NCI-H526 treated with DMSO at 0.1 percent for 48 hours (cell line): ENCODE measurements at regions not wholly inside any gene's neighbourhood (a gene's known extent, or its start where the extent isn't known, plus 50 kb on each side); places are given as distances from the start of the nearest gene placed in this dataset.

Experiments used
- DNase-seq: peaks from one replicate; lab custom pipeline; 2025; lab: John Stamatoyannopoulos, UW

DNA sequence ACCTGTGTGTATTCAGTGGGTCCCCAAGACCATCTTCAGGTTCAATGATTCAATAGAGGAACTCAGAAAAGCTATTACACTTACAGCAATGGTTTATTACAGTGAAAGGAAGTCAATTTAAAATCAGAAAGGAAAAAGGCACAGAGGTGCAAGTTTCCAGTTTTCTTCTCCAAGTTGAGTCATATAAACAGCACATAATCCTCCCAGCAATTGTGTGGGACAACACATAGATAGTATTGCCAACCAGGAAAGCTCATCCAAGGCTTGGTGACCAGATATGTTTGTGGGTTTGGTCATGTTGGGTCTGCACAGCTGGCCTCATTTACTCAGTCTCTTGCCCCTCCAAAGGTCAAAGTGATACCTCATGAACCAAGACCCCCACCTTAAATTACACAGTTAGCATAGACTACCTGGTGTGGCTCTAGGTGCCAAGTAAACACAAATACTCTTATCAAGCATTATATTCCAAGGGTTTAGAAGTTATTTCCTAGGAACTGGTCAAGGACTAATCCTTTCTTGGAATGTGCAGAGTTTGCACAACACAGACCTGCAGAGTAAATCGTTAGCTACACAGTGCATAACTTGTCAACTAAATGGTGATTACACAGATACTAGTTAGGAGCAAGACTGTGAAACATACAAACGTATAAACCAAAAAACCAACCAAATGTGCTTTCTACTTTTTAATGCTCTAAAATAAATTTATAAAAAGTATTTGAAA is 777.3 kb downstream of the PCDH18 start:
- DNase-seq, result no peak

- DNase-seq, result no peak
Measured at GRCh38 chr4:136751556-136751955, 780.7 kb downstream of the PCDH18 start.

DNA sequence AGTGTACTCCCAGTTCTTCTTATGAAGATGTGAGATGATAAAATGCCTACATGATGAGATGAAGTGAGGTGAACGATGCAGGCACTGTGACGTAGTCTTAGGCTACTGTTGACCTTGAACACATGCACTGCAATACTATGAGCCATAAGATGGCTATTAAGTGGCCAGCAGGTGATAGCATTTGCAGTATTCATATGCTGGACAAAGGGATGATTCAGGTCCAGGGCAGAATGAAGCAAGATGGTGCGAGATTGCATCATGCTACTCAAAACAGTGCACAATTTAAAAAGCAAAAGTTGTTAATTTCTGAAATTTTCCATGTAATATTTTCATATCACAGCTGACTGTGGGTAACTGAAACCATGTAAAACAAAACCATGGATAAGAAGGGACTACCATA is 781.4 kb downstream of the PCDH18 start:
- DNase-seq, result no peak

DNA sequence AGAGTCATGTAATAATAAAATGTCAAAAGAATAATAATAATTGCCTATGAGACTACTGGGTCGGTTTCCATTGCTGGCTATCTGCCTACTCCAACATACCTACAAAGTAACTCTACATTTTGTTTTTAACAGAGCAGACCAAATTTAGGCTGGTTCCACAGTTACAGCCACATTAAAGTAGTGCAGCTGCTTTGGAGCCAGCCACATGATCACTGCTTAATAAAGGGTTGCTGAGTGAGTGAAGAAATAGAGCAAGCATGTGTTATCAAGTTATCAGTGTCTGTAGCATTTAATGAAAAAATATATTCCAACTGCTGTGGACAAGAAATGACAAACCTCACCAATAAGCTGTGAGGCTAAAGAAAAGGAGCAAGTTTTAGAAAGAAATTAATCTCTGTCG is 782.3 kb downstream of the PCDH18 start:
- DNase-seq, result no peak

- DNase-seq, result no peak
Measured at GRCh38 chr4:136748773-136749172, 783.5 kb downstream of the PCDH18 start.

DNA sequence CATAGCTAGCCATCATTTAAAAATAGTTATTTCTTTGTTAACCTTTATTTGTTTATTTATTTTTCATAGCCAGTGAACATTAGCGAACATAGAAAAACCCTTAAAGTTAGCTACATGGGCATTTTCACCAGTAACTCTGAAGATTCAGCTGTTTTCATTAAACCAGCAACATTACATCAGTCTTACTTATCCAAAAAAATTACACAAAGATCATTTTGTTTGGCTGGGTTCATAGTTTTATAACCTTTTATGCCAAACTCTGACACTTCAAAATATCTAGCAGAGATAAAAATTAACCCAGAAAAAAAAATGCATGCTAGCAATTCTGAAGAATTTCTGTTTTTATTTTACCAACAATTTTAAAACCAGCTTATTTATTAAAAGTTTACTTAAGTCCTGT is 784.1 kb downstream of the PCDH18 start:
- no peak for DNase-seq

- DNase-seq, result no peak
Measured at GRCh38 chr4:136743238-136743637, 789.1 kb downstream of the PCDH18 start.

DNA sequence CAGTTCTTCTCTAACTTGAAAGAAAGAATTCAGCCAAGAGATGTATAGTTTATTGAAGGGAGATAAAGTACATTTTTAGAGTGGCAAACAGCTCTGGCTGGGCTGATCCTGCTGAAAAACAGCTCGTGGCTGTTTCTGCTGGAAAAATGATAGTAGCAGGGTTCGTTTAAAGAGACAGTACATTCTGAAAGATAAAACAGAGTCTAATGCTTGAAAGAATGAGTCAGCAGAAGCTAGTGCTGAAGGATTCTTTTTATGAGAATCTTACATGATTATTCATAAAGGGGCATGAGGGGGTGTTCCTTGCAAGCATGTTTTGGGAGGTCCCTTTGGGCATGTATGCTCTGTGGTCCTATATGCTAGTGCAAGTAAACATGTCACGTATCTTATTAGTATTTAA is 790.0 kb downstream of the PCDH18 start:
- DNase-seq, result no peak

- DNase-seq, result no peak
Measured at GRCh38 chr4:136741468-136741867, 790.8 kb downstream of the PCDH18 start.

DNA sequence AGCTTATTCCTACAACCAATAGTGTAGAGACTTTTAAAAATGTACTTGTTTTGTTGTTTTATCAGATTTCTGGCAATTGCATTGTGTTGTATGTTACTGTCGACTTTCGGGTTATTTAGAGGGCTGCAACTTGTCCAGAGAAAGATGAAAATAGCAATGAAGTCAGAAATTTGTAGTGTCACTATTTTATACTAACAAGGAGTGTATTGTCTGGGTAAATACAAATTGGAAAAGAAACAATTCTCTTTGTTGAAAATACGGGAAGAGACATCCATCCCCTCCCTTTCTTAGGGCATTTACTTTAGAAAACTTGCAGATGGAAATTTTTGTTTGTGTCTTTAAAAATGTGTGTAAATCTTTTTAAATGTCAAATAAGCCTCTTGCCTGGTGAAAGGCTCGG is 792.0 kb downstream of the PCDH18 start:
- no peak for DNase-seq

- DNase-seq, result no peak
Measured at GRCh38 chr4:136737066-136737465, 795.2 kb downstream of the PCDH18 start.

GRCh38 chr4:136731025-136731424 is 801.3 kb downstream of the PCDH18 start:
- DNase-seq, result no peak

GRCh38 chr4:136725286-136726081 is 806.8 kb downstream of the PCDH18 start:
- no peak for DNase-seq

- DNase-seq, result no peak
Measured at GRCh38 chr4:136713140-136713539, 819.2 kb downstream of the PCDH18 start.

- DNase-seq, result no peak
Measured at GRCh38 chr4:136709897-136710296, 822.4 kb downstream of the PCDH18 start.

DNA sequence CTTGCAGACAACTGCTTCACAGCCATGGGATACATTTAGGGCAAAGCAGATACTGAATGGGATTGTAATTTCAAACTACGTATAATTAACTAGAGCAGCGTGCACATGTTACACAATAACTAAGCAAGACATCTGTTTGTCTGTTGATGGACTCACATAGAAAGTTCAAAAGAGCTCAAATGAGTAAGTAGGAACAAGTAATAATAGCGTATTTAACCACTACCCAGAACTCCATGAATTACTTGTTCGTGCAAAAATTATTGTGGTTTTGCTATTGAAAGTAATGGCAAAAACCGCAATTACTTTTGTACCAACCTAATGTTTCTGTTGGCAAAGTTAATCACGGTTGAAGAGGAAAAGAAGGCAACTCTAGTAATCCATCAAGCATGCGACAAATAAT is 825.4 kb downstream of the PCDH18 start:
- DNase-seq, result no peak

- no peak for DNase-seq
Measured at GRCh38 chr4:136699905-136700304, 832.4 kb downstream of the PCDH18 start.

DNA sequence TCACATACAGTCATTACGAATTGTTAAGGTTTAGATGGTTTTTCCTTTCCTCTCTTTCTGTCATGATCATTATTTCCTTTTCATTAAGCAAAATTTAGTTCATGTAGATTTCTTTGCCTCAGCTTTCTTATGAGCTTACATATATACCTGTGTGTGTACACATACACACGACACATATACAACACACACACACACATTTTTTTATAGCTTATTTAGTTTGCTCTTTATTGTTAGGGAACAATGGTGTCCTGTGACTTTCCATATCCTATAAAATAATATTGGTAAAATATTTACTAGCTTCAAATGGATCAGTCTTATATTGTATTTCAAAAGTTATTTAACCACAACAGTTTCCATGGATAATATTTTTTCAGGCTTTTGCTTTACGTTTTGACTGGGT is 840.7 kb downstream of the PCDH18 start:
- DNase-seq, result no peak

GRCh38 chr4:136690360-136690759 is 841.9 kb downstream of the PCDH18 start:
- no peak for DNase-seq

- DNase-seq, result no peak
Measured at GRCh38 chr4:136687596-136687995, 844.7 kb downstream of the PCDH18 start.

GRCh38 chr4:136687118-136687517 is 845.2 kb downstream of the PCDH18 start:
- no peak for DNase-seq

DNA sequence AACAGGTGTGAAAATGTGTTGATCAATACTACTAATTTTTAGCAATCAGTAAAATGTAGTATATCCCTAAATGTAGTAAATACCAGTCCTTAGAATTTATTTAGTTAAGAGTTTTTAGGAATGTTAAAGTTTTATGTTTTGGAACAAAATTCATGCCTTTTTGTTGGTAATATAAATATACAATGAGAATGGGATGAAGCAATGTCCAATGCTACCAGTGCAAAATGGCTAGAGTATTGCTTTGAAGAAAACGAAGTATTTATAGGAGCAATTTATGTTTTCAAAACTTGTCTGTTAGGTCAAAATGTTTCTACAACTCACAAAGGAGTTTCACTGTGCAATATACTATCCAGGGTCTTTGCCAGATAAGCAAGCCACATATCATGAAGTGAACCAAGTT is 851.5 kb downstream of the PCDH18 start:
- no peak for DNase-seq

DNA sequence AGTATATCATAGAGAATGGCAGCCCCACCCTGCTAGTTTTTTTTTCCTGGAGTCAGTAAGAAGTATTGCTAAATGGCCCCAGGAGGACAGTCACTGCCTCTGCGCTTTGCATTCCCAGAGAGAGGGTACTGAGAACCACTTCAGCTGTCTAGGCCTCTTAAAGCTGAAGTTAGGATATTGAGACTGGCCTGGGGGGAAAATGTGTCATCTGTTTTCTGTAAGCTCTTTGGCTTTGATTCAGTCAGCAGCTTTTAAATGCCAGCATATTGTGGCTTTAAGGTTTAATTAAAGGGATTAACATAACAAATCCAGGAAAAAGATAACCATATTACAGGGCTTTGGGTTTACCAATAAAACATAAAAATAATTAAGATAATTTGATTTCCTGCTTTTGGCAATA is 852.0 kb downstream of the PCDH18 start:
- no peak for DNase-seq

DNA sequence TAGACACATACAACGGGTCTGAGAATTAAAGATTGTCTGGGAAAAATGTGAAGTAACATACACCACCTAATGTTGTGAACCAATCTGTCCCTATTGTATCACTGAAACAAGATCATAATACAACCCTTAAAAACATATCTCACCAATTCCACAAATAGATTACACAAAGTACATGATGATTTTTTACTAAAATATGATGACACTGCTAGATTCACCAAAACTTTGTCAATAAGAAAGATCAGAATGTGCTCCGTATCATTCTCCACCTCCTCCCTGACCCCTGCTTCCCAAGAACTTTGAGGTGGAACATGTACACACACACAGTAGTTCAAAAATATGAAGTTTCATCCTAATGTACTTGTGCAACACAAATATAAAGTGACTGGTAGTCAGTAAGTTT is 862.0 kb downstream of the PCDH18 start:
- DNase-seq, result no peak
